Dermis blood vessel endothelial cell (primary cell): ENCODE measurements at regions not wholly inside any gene's neighbourhood (a gene's known extent, or its start where the extent isn't known, plus 50 kb on each side); places are given as distances from the start of the nearest gene placed in this dataset.

Experiments
- DNase-seq: peaks from one replicate; pipeline ENCODE4 v3.0.0; 2010

GRCh38 chr3:39751286-39751685 is 58.1 kb upstream of the MYRIP start:
- peak; percentile 9 for DNase-seq

- DNase-seq, result peak; percentile 50
These were observed 57.3 kb upstream of the MYRIP start for GRCh38 chr3:39752019-39752637.

- DNase-seq, result peak; percentile 61
These were observed 56.7 kb upstream of the MYRIP start for GRCh38 chr3:39752751-39753150.

GRCh38 chr3:39753391-39753790 is 56.0 kb upstream of the MYRIP start:
- DNase-seq, result no peak

- DNase-seq, result no peak
These were observed 54.9 kb upstream of the MYRIP start for GRCh38 chr3:39754549-39754948.

- DNase-seq, result no peak
These were observed 54.3 kb upstream of the MYRIP start for GRCh38 chr3:39755100-39755499.

- DNase-seq, result peak; percentile 91
These were observed 52.1 kb upstream of the MYRIP start for GRCh38 chr3:39757307-39757706.
